ENCODE measurements at regions not wholly inside any gene's neighbourhood (a gene's known extent, or its start where the extent isn't known, plus 50 kb on each side); places are given as distances from the start of the nearest gene placed in this dataset.

- DNase-seq: no peak
Measured at GRCh38 chr6:101326411-101326810, 67.1 kb upstream of the GRIK2 start.

GRCh38 chr6:101341926-101342325 lies 51.6 kb upstream of the GRIK2 start:
- no peak for DNase-seq
